IMR-90 (cell line): ENCODE measurements at regions not wholly inside any gene's neighbourhood (a gene's known extent, or its start where the extent isn't known, plus 50 kb on each side); places are given as distances from the start of the nearest gene placed in this dataset.

Experiments used
- ATAC-seq: fragments of 200-7000 bp; cut with Tn5 transposase; 2 replicates; pipeline ENCODE4 v1.9.1; 2020; ENCODE audit warnings: low read depth, mild to moderate bottlenecking, moderate library complexity
- BruUV-seq: library from RNA; stranded (reverse); fragments of 400-500 nt; replicated peaks from 2 replicates; lab custom pipeline; 2021; lab: Mats Ljungman, UMichigan
- CTCF ChIA-PET: fragments of 300-600 bp; formaldehyde crosslinking; extraction: SDS; loops from one replicate; lab custom pipeline; 2021; ENCODE audit warnings: antibody characterized with exemption; lab: Yijun Ruan, JAX
- POLR2A ChIA-PET: fragments of 300-600 bp; sonication (Branson Sonifier 250); formaldehyde crosslinking; loops from one replicate; lab custom pipeline; 2022; ENCODE audit warnings: antibody characterized with exemption; ENCODE audit not compliant: unreplicated experiment; lab: Charles Lee
- DNase-seq: peaks from one replicate; pipeline ENCODE4 v3.0.0; 2013
- H2AFZ ChIP-seq: replicated peaks from 2 replicates; pipeline ENCODE3; 2013; ENCODE audit warnings: low read length, mild to moderate bottlenecking; ENCODE audit not compliant: poor library complexity
- H2AK5ac ChIP-seq: 2 replicates; pipeline ENCODE4 v1.6.1; 2013; ENCODE audit warnings: low read depth, low read length, inconsistent platforms
- H2AK9ac ChIP-seq: replicated peaks from 2 replicates; pipeline ENCODE3; 2013; ENCODE audit warnings: mild to moderate bottlenecking, low read depth, low read length, moderate library complexity; ENCODE audit not compliant: poor library complexity
- H2BK120ac ChIP-seq: 2 replicates; pipeline ENCODE4 v1.6.1; 2013; ENCODE audit warnings: low read depth, low read length, inconsistent platforms
- H2BK15ac ChIP-seq: 3 replicates; pipeline ENCODE4 v1.6.1; 2013; ENCODE audit warnings: low read depth, low read length, inconsistent platforms
- H2BK20ac ChIP-seq: 2 replicates; pipeline ENCODE4 v1.6.1; 2013; ENCODE audit warnings: low read depth, mild to moderate bottlenecking, inconsistent platforms, low read length, moderate library complexity
- H2BK5ac ChIP-seq: 2 replicates; pipeline ENCODE4 v1.6.1; 2013; ENCODE audit warnings: mild to moderate bottlenecking, low read depth, low read length, inconsistent platforms; ENCODE audit not compliant: poor library complexity, severe bottlenecking
- H3K14ac ChIP-seq: replicated peaks from 2 replicates; pipeline ENCODE4 v1.6.1; 2013; ENCODE audit warnings: low read depth, low read length, inconsistent platforms
- H3K18ac ChIP-seq: 2 replicates; pipeline ENCODE4 v1.6.1; 2013; ENCODE audit warnings: low read depth, low read length, control low read depth
- H3K23ac ChIP-seq: 2 replicates; pipeline ENCODE4 v1.6.1; 2013; ENCODE audit warnings: low read depth, low read length, inconsistent platforms
- H3K27ac ChIP-seq: 2 replicates; pipeline ENCODE4 v1.5.1; 2013; ENCODE audit warnings: mild to moderate bottlenecking, control low read depth, low read length; ENCODE audit not compliant: insufficient read depth
- H3K27me3 ChIP-seq: 2 replicates; pipeline ENCODE4 v1.6.1; 2013; ENCODE audit warnings: low read length; ENCODE audit not compliant: control insufficient read depth, insufficient read depth
- H3K36me3 ChIP-seq: 2 replicates; pipeline ENCODE4 v1.6.1; 2013; ENCODE audit warnings: low read length, mixed read lengths; ENCODE audit not compliant: control insufficient read depth, insufficient read depth
- H3K4ac ChIP-seq: 2 replicates; pipeline ENCODE4 v1.6.1; 2013; ENCODE audit warnings: low read depth, low read length, inconsistent platforms
- H3K4me1 ChIP-seq: 2 replicates; pipeline ENCODE4 v1.6.1; 2013; ENCODE audit warnings: low read length, mixed read lengths; ENCODE audit not compliant: control insufficient read depth, insufficient read depth
- H3K4me2 ChIP-seq: 2 replicates; pipeline ENCODE4 v1.6.1; 2013; ENCODE audit warnings: low read depth, mild to moderate bottlenecking, control low read depth, low read length, moderate library complexity
- H3K4me3 ChIP-seq: 2 replicates; pipeline ENCODE4 v1.5.1; 2013; ENCODE audit warnings: low read depth, mild to moderate bottlenecking, control low read depth, low read length, moderate library complexity; ENCODE audit not compliant: insufficient read depth
- H3K56ac ChIP-seq: 2 replicates; pipeline ENCODE4 v1.6.1; 2013; ENCODE audit warnings: low read length, inconsistent platforms; ENCODE audit not compliant: insufficient read depth; ENCODE audit errors: extremely low read depth
- H3K79me1 ChIP-seq, 2 experiments: 2 replicates each; pipeline ENCODE4 v1.6.1; 2013; ENCODE audit warnings: low read length in 2 of 2, inconsistent platforms in 1 of 2, low read depth in 1 of 2
- H3K9ac ChIP-seq: 2 replicates; pipeline ENCODE4 v1.6.1; 2013; ENCODE audit warnings: low read depth, low read length, control low read depth
- H3K9me1 ChIP-seq: 2 replicates; pipeline ENCODE4 v1.6.1; 2013; ENCODE audit warnings: low read length, inconsistent platforms; ENCODE audit not compliant: insufficient read depth
- H3K9me3 ChIP-seq: 2 replicates; pipeline ENCODE4 v1.6.1; 2013; ENCODE audit warnings: low read length; ENCODE audit not compliant: control insufficient read depth, insufficient read depth
- H4K20me1 ChIP-seq: 2 replicates; pipeline ENCODE4 v1.6.1; 2013; ENCODE audit warnings: low read length, inconsistent platforms; ENCODE audit not compliant: insufficient read depth
- H4K5ac ChIP-seq: 2 replicates; pipeline ENCODE4 v1.6.1; 2013; ENCODE audit warnings: mild to moderate bottlenecking, low read depth, low read length, control low read depth
- H4K8ac ChIP-seq, 2 experiments: 2 replicates each; pipeline ENCODE4 v1.6.1; 2013; ENCODE audit warnings: low read depth in 2 of 2, low read length in 2 of 2, control low read depth in 1 of 2, inconsistent platforms in 1 of 2
- H4K91ac ChIP-seq: 2 replicates; pipeline ENCODE4 v1.6.1; 2013; ENCODE audit warnings: low read depth, low read length, inconsistent platforms; ENCODE audit not compliant: insufficient read depth
- CHD1 ChIP-seq: IDR thresholded peaks from 2 replicates; pipeline ENCODE4 v1.6.1; 2012; ENCODE audit warnings: low read depth, low read length, improper control_type of control experiment
- FOS ChIP-seq: fragments of 150-350 bp; IDR thresholded peaks from 2 replicates; pipeline ENCODE4 v1.6.1; 2016; ENCODE audit warnings: low read depth, low read length
- MAFK ChIP-seq: IDR thresholded peaks from 2 replicates; pipeline ENCODE4 v1.6.1; 2012; ENCODE audit warnings: low read depth, low read length, improper control_type of control experiment
- MAZ ChIP-seq: IDR thresholded peaks from 2 replicates; pipeline ENCODE4 v1.6.1; 2012; ENCODE audit warnings: low read depth, mild to moderate bottlenecking, low read length, improper control_type of control experiment, moderate library complexity, borderline replicate concordance
- MXI1 ChIP-seq: IDR thresholded peaks from 2 replicates; pipeline ENCODE4 v1.6.1; 2012; ENCODE audit warnings: low read depth, mild to moderate bottlenecking, low read length, moderate library complexity, borderline replicate concordance
- NFE2L2 ChIP-seq: fragments of 150-350 bp; IDR thresholded peaks from 2 replicates; pipeline ENCODE4 v1.6.1; 2016; ENCODE audit warnings: low read depth, mild to moderate bottlenecking, low read length
- RAD21 ChIP-seq: IDR thresholded peaks from 2 replicates; pipeline ENCODE4 v1.6.1; 2012; ENCODE audit warnings: low read length, improper control_type of control experiment
- RCOR1 ChIP-seq: IDR thresholded peaks from 2 replicates; pipeline ENCODE4 v1.6.1; 2012; ENCODE audit warnings: mild to moderate bottlenecking, low read length, improper control_type of control experiment; ENCODE audit not compliant: insufficient replicate concordance
- SMC3 ChIP-seq: fragments of 150-350 bp; IDR thresholded peaks from 2 replicates; pipeline ENCODE4 v1.6.1; 2016; ENCODE audit warnings: low read depth, mild to moderate bottlenecking, antibody characterized with exemption, low read length, moderate library complexity
- dilution Hi-C: fragments of 300-500 bp; cut with HindIII; formaldehyde crosslinking; loops from one replicate; pipeline ENCODE4 v1.14.3; 2018; ENCODE audit warnings: low sequenced_read_pairs; ENCODE audit not compliant: unreplicated experiment
- in situ Hi-C: fragments of 300-500 bp; cut with MboI; formaldehyde crosslinking; loops from 3 replicates; pipeline ENCODE4 v1.14.3; 2019; ENCODE audit warnings: low sequenced_read_pairs, inconsistent platforms, mixed read lengths
- intact Hi-C: fragments of 100-400 bp; cut with micrococcal nuclease; formaldehyde crosslinking; loops from 2 replicates; pipeline ENCODE4 v1.10.0; 2022
- TF ChIP-seq, protein P1 (sequence below): fragments of 150-350 bp; IDR thresholded peaks from 2 replicates; pipeline ENCODE4 v1.6.1; 2016; ENCODE audit warnings: low read depth, mild to moderate bottlenecking, low read length, moderate library complexity, borderline replicate concordance
- TF ChIP-seq, protein P2 (sequence below): fragments of 150-350 bp; IDR thresholded peaks from 2 replicates; pipeline ENCODE4 v1.6.1; 2017; ENCODE audit warnings: mild to moderate bottlenecking, antibody characterized with exemption, low read length, low read depth

DNA sequence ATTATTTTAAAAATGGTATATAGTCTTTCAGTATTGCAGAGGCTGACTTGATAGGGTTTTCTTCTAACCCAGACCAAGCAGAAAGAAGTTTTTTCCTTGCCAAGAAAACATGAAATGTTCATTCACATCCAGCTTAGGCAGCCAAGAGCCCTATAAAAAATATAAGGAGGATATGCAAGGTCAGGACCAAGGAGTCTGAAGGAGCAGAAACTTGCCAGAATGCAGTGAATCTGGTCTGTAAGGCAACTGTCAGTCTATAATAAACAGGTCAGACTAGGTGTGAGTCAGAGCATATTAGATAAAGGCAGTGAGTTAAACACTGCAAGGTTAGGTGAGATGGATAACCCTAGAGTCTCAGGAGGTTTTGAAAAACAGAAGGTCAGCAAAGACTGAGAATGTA lies 645.5 kb downstream of the C12orf50 start:
- ChIA-PET CTCF (no interaction called here), POLR2A (no interaction called here)
- Histone ChIP-seq H2BK20ac (no peak overlapping the region), H4K5ac (no peak overlapping the region), H4K8ac (no peak overlapping the region), H3K4me2 (no peak overlapping the region), H3K14ac (no peak overlapping the region), H2AK5ac (no peak overlapping the region), H3K4me3 (no peak overlapping the region), H3K4ac (no peak overlapping the region), H4K20me1 (no peaks in the 10 kb centered on the region), H2BK5ac (no peak overlapping the region), H3K79me1 (no peaks in the 10 kb centered on the region), H3K18ac (no peak overlapping the region), H2AFZ (no peak overlapping the region), H4K91ac (no peak overlapping the region), H3K56ac (no peak overlapping the region), H3K36me3 (no peaks in the 10 kb centered on the region), H2BK15ac (no peak overlapping the region), H3K27me3 (no peaks in the 10 kb centered on the region; the same call in 1 of the 2 replicates), H3K9me1 (no peaks in the 10 kb centered on the region), H2AK9ac (no peak overlapping the region), H3K9ac (no peak overlapping the region), H3K4me1 (no peaks in the 10 kb centered on the region), H3K23ac (no peak overlapping the region), H3K27ac (no peak overlapping the region), H3K9me3 (no peaks in the 10 kb centered on the region), H2BK120ac (no peak overlapping the region)
- BruUV-seq = no TSS peak
- in situ Hi-C loops = no loop called here
- no peak for TF ChIP-seq MAFK
- no peak for TF ChIP-seq FOS
- no peak for TF ChIP-seq SMC3
- no peak for TF ChIP-seq MAZ
- TF ChIP-seq, protein P1, sequence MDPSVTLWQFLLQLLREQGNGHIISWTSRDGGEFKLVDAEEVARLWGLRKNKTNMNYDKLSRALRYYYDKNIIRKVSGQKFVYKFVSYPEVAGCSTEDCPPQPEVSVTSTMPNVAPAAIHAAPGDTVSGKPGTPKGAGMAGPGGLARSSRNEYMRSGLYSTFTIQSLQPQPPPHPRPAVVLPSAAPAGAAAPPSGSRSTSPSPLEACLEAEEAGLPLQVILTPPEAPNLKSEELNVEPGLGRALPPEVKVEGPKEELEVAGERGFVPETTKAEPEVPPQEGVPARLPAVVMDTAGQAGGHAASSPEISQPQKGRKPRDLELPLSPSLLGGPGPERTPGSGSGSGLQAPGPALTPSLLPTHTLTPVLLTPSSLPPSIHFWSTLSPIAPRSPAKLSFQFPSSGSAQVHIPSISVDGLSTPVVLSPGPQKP = no peak
- no peak for TF ChIP-seq CHD1
- TF ChIP-seq RCOR1 = no peak
- TF ChIP-seq, protein P2, sequence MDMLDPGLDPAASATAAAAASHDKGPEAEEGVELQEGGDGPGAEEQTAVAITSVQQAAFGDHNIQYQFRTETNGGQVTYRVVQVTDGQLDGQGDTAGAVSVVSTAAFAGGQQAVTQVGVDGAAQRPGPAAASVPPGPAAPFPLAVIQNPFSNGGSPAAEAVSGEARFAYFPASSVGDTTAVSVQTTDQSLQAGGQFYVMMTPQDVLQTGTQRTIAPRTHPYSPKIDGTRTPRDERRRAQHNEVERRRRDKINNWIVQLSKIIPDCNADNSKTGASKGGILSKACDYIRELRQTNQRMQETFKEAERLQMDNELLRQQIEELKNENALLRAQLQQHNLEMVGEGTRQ = no peak
- no peak for TF ChIP-seq NFE2L2
- TF ChIP-seq MXI1 = no peak
- no peak for TF ChIP-seq RAD21
- dilution Hi-C loops = no loop called here
- ATAC-seq (no peak), DNase-seq (peak; percentile 0)
- intact Hi-C loops = no loop called here
